Stimulated activated CD4-positive, alpha-beta T cell treated with anti-CD3 and anti-CD28 coated beads, Interleukin-4, amount 100 ng/mL, for 24 hours (primary cell): ENCODE measurements at regions not wholly inside any gene's neighbourhood (a gene's known extent, or its start where the extent isn't known, plus 50 kb on each side); places are given as distances from the start of the nearest gene placed in this dataset.

ENCODE experiments used
- DNase-seq: peaks from one replicate; pipeline ENCODE4 v3.0.0-alpha.2; 2020

GRCh38 chr1:238861342-238862066 is 524.9 kb upstream of the CHRM3 start:
- no peak for DNase-seq

GRCh38 chr1:238833919-238834318 is 552.4 kb upstream of the CHRM3 start:
- no peak for DNase-seq

GRCh38 chr1:238832106-238832505 is 554.3 kb upstream of the CHRM3 start:
- DNase-seq = no peak

- no peak for DNase-seq
Measured at GRCh38 chr1:238830036-238830611, 556.2 kb upstream of the CHRM3 start.

GRCh38 chr1:238826891-238827290 is 559.5 kb upstream of the CHRM3 start:
- DNase-seq = no peak

GRCh38 chr1:238823416-238823815 is 563.0 kb upstream of the CHRM3 start:
- no peak for DNase-seq

GRCh38 chr1:238811211-238811879 is 575.0 kb upstream of the CHRM3 start:
- no peak for DNase-seq

- no peak for DNase-seq
Measured at GRCh38 chr1:238790882-238791281, 595.5 kb upstream of the CHRM3 start.

- DNase-seq = no peak
Measured at GRCh38 chr1:238789916-238790667, 596.3 kb upstream of the CHRM3 start.

GRCh38 chr1:238787471-238787870 is 598.9 kb upstream of the CHRM3 start:
- no peak for DNase-seq

- no peak for DNase-seq
Measured at GRCh38 chr1:238783633-238784032, 602.7 kb upstream of the CHRM3 start.

- DNase-seq = no peak
Measured at GRCh38 chr1:238779716-238780115, 606.7 kb upstream of the CHRM3 start.

GRCh38 chr1:238778113-238778512 is 608.3 kb upstream of the CHRM3 start:
- no peak for DNase-seq

GRCh38 chr1:238777551-238777950 is 608.8 kb upstream of the CHRM3 start:
- DNase-seq = no peak

GRCh38 chr1:238776126-238776525 is 610.2 kb upstream of the CHRM3 start:
- no peak for DNase-seq

- DNase-seq = no peak
Measured at GRCh38 chr1:238772322-238772721, 614.0 kb upstream of the CHRM3 start.

GRCh38 chr1:238767321-238767720 is 619.0 kb upstream of the CHRM3 start:
- no peak for DNase-seq

- no peak for DNase-seq
Measured at GRCh38 chr1:238764779-238765178, 621.6 kb upstream of the CHRM3 start.

- no peak for DNase-seq
Measured at GRCh38 chr1:238753252-238753651, 633.1 kb upstream of the CHRM3 start.

- DNase-seq = no peak
Measured at GRCh38 chr1:238752327-238752726, 634.0 kb upstream of the CHRM3 start.

- DNase-seq = no peak
Measured at GRCh38 chr1:238745069-238745468, 641.3 kb upstream of the CHRM3 start.

GRCh38 chr1:238738892-238739291 is 647.5 kb upstream of the CHRM3 start:
- no peak for DNase-seq

GRCh38 chr1:238727670-238728069 is 658.7 kb upstream of the CHRM3 start:
- no peak for DNase-seq

- DNase-seq = no peak
Measured at GRCh38 chr1:238722812-238723211, 663.6 kb upstream of the CHRM3 start.
